SK-N-SH (cell line): ENCODE measurements at regions not wholly inside any gene's neighbourhood (a gene's known extent, or its start where the extent isn't known, plus 50 kb on each side); places are given as distances from the start of the nearest gene placed in this dataset.

Source experiments
- CTCF ChIA-PET: fragments of 300-600, 350-600 bp; formaldehyde crosslinking; extraction: SDS; loops from one replicate; lab custom pipeline; 2021; lab: Yijun Ruan, JAX
- POLR2A ChIA-PET: fragments of 350-600 bp; sonication (Branson Sonifier 250); formaldehyde crosslinking; extraction: SDS; loops from one replicate; lab custom pipeline; 2020; ENCODE audit warnings: antibody characterized with exemption, inconsistent platforms; lab: Yijun Ruan, JAX
- DNase-seq: peaks from one replicate; pipeline ENCODE4 v3.0.0; 2012
- H2AFZ ChIP-seq: fragments of 200-600 bp; sonication (generic); 2 replicates; pipeline ENCODE4 v1.8.1; 2016; ENCODE audit warnings: antibody characterized with exemption, mild to moderate bottlenecking, low read depth
- H3F3A ChIP-seq: fragments of 200-600 bp; sonication (generic); replicated peaks from 2 replicates; pipeline ENCODE3; 2016; ENCODE audit warnings: antibody characterized with exemption, mild to moderate bottlenecking; ENCODE audit not compliant: insufficient read depth
- H3K27ac ChIP-seq, 2 experiments: fragments of 200-500 bp in 1 of 2; fragments of 200-600 bp in 1 of 2; sonication (Bioruptor generic) in 1 of 2; sonication (generic), shearing (Covaris generic) in 1 of 2; 2 replicates each; pipeline versions ENCODE4 v1.5.1 to v1.6.1; 2014 to 2016; ENCODE audit warnings: low read depth in 2 of 2, inconsistent platforms in 1 of 2, low read length in 1 of 2, mild to moderate bottlenecking in 1 of 2, mixed read lengths in 1 of 2
- H3K27me3 ChIP-seq: fragments of 200-600 bp; sonication (generic), shearing (Covaris generic); 2 replicates; pipeline ENCODE4 v1.6.1; 2016; ENCODE audit warnings: mixed run types; ENCODE audit not compliant: insufficient read depth
- H3K36me3 ChIP-seq, 2 experiments: fragments of 200-500 bp in 1 of 2; fragments of 200-600 bp in 1 of 2; sonication (Bioruptor generic) in 1 of 2; sonication (generic) in 1 of 2; replicated peaks in 1 of 2; 2 replicates each; pipeline versions ENCODE3 to v1.5.1; 2014 to 2016; ENCODE audit warnings: low read length in 1 of 2, mild to moderate bottlenecking in 1 of 2; ENCODE audit not compliant: insufficient read depth in 2 of 2, control insufficient read depth in 1 of 2
- H3K4me1 ChIP-seq, 2 experiments: fragments of 200-500 bp in 1 of 2; fragments of 200-600 bp in 1 of 2; sonication (Bioruptor generic) in 1 of 2; sonication (generic), shearing (Covaris generic) in 1 of 2; 2 replicates each; pipeline versions ENCODE4 v1.5.1 to v1.6.1; 2014 to 2016; ENCODE audit warnings: low read depth in 1 of 2, low read length in 1 of 2, mixed run types in 1 of 2; ENCODE audit not compliant: insufficient read depth in 2 of 2, control insufficient read depth in 1 of 2
- H3K4me2 ChIP-seq: fragments of 200-600 bp; sonication (generic), shearing (Covaris generic); 2 replicates; pipeline ENCODE4 v1.6.1; 2017; ENCODE audit warnings: mixed run types
- H3K4me3 ChIP-seq, 2 experiments: fragments of 200-500 bp in 1 of 2; fragments of 200-600 bp in 1 of 2; sonication (Bioruptor generic) in 1 of 2; sonication (generic), shearing (Covaris generic) in 1 of 2; 2 replicates each; pipeline versions ENCODE4 v1.5.1 to v1.8.1; 2014 to 2016; ENCODE audit warnings: low read depth in 2 of 2, inconsistent platforms in 1 of 2, low read length in 1 of 2, mild to moderate bottlenecking in 1 of 2, mixed read lengths in 1 of 2, moderate library complexity in 1 of 2
- H3K79me2 ChIP-seq: fragments of 200-600 bp; sonication (generic); 2 replicates; pipeline ENCODE4 v1.8.1; 2017; ENCODE audit warnings: mild to moderate bottlenecking; ENCODE audit not compliant: insufficient read depth
- H3K9ac ChIP-seq: fragments of 200-600 bp; sonication (generic); 2 replicates; pipeline ENCODE4 v1.6.1; 2017; ENCODE audit warnings: mixed run types
- H3K9me2 ChIP-seq: fragments of 200-600 bp; sonication (generic); 2 replicates; pipeline ENCODE4 v1.6.1; 2017; ENCODE audit warnings: mixed run types
- H3K9me3 ChIP-seq: fragments of 200-600 bp; sonication (generic); 2 replicates; pipeline ENCODE4 v1.6.1; 2017; ENCODE audit warnings: mixed run types, mild to moderate bottlenecking, moderate library complexity
- H4K20me1 ChIP-seq: fragments of 200-600 bp; sonication (generic); 2 replicates; pipeline ENCODE4 v1.6.1; 2017; ENCODE audit warnings: mild to moderate bottlenecking, mixed run types; ENCODE audit not compliant: insufficient read depth
- CTCF ChIP-seq: fragments of 200-600 bp; sonication (generic); IDR thresholded peaks from 2 replicates; pipeline ENCODE4 v1.6.1; 2017; ENCODE audit warnings: antibody characterized with exemption, mild to moderate bottlenecking, moderate library complexity
- ELF1 ChIP-seq: IDR thresholded peaks from 2 replicates; pipeline ENCODE4 v1.4.0; 2012
- EP300 ChIP-seq, 2 experiments: IDR thresholded peaks; 2 replicates each; pipeline versions ENCODE4 v1.4.0 to v1.6.1; 2012; ENCODE audit warnings: borderline replicate concordance in 1 of 2, low read depth in 1 of 2, low read length in 1 of 2
- GABPA ChIP-seq: IDR thresholded peaks from 2 replicates; pipeline ENCODE4 v1.4.0; 2012; ENCODE audit warnings: low read depth, mild to moderate bottlenecking
- GATA2 ChIP-seq: sonication (generic); formaldehyde crosslinking; IDR thresholded peaks from 2 replicates; pipeline ENCODE4 v1.5.0; 2020; ENCODE audit warnings: mild to moderate bottlenecking, missing genetic modification reagents
- JUND ChIP-seq: IDR thresholded peaks from 2 replicates; pipeline ENCODE4 v1.4.0; 2012
- MAX ChIP-seq: IDR thresholded peaks from 2 replicates; pipeline ENCODE4 v1.4.0; 2012; ENCODE audit warnings: low read depth
- PBX3 ChIP-seq: IDR thresholded peaks from 2 replicates; pipeline ENCODE4; 2012
- RAD21 ChIP-seq: IDR thresholded peaks from 2 replicates; pipeline ENCODE4 v1.6.1; 2012; ENCODE audit warnings: mild to moderate bottlenecking, low read length
- TCF12 ChIP-seq: IDR thresholded peaks from 2 replicates; pipeline ENCODE4 v1.4.0; 2012
- YY1 ChIP-seq: IDR thresholded peaks from 2 replicates; pipeline ENCODE4 v1.4.0; 2012; ENCODE audit warnings: low read depth, mild to moderate bottlenecking
- WGBS: methylation state at CpG from one replicate; pipeline ENCODE4 v1.1.6; 2017; ENCODE audit warnings: low lambda C conversion rate; 5-methylcytosine and 5-hydroxymethylcytosine counted together
- TF ChIP-seq, protein P1 (sequence below): fragments of 150-350 bp; IDR thresholded peaks from 2 replicates; pipeline ENCODE4 v1.6.1; 2016; ENCODE audit warnings: mild to moderate bottlenecking, low read depth, low read length

DNA sequence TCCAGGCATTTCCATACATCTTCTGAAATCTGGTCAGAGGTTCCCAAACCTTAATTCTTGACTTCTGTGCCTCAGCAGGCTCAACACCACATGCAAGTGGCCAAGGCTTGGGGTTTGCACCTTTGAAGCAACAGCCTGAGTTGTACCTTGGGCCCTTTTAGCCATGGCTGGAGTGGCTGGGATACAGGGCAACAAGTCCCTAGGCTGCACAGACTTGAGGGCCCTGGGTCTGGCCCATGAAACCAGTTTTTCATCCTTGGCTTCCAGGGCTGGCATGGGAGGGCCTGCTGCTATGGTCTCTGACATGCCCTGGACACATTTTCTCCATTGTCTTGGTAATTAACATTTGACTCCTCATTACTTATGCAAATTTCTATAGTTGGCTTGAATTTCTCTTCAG lies 988.8 kb upstream of the CNTNAP5 start (continued):
- no peak for TF ChIP-seq MAX
- TF ChIP-seq GABPA, result no peak

DNA sequence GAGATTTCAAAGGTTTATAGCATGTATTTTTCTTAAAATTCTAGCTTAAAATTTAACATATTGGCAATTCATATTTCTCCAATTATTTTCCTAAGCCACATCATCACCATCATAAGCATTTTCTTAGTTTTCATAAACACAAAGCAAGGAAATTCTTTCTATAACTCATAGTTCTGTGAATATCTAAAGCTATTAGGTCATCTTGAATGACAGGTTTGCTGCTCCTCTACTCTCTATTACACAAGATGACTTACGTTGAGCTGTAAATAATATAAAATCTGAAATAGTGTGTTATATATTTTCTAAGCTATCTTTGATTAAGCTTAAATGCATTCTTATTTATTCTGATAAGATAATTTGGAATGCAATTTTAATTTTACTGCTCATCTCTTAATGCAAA lies 984.6 kb upstream of the CNTNAP5 start:
- Histone ChIP-seq H3F3A (no peaks in the 10 kb centered on the region), H3K36me3 (no peaks in the 10 kb centered on the region), H3K4me1 (no peaks in the 10 kb centered on the region), H3K9me3 (no peaks in the 10 kb centered on the region), H4K20me1 (no peaks in the 10 kb centered on the region), H3K27me3 (no peaks in the 10 kb centered on the region), H3K79me2 (no peaks in the 10 kb centered on the region), H2AFZ (no peak overlapping the region), H3K4me2 (no peak overlapping the region), H3K4me3 (no peak overlapping the region), H3K27ac (no peak overlapping the region), H3K9ac (no peak overlapping the region), H3K9me2 (0 out of 2 replicates have a peak, but pooled peaks cover 3% of the 10 kb centered on the region)
- ChIA-PET CTCF (no interaction called here), POLR2A (no interaction called here)
- no peak for DNase-seq
- WGBS, result 16% methylated on average over 1 of the region's 1 CpG
- no peak for TF ChIP-seq TCF12

DNA sequence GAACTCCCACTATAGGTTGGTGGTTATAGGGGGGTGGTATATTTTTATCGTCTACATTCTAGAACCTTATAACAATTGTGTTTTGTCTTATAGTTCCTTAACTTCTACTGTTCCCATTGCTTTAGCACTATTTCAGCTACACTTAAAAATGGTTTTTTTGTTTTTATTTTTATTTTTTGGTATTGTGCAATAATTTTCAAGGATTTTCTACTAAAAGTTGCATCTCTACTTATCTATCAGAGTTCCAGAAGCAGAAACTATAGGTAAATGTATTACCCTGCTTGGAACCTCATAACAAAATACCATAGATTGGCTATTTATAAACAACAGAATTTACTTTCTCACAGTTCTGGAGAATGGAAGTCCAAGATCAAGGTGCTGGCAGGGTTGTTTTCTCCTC lies 981.6 kb upstream of the CNTNAP5 start:
- Histone ChIP-seq H3K9ac (no peak overlapping the region), H2AFZ (no peak overlapping the region), H3K9me2 (0 out of 2 replicates have a peak, but pooled peaks cover 3% of the 10 kb centered on the region), H4K20me1 (no peaks in the 10 kb centered on the region), H3K27me3 (no peaks in the 10 kb centered on the region), H3K27ac (no peak overlapping the region), H3K79me2 (no peaks in the 10 kb centered on the region), H3K9me3 (no peaks in the 10 kb centered on the region), H3K4me3 (no peak overlapping the region), H3K4me2 (no peak overlapping the region), H3F3A (no peaks in the 10 kb centered on the region), H3K4me1 (no peaks in the 10 kb centered on the region), H3K36me3 (no peaks in the 10 kb centered on the region)
- POLR2A ChIA-PET, result no interaction called here
- WGBS, result 79% methylated on average over 1 of the region's 1 CpG
- DNase-seq, result no peak
- CTCF ChIA-PET, result no interaction called here
- TF ChIP-seq JUND (no peak), EP300 (IDR thresholded peaks at IDR 0.05; ENCODE audit: borderline replicate concordance in 1 of 2, low read depth in 1 of 2, low read length in 1 of 2) (no peak), GATA2 (CRISPR knock-in tag) (no peak), YY1 (no peak), GABPA (no peak), RAD21 (no peak)

- WGBS, result 41% methylated on average over 3 of the region's 3 CpGs
- Histone ChIP-seq H2AFZ (no peak overlapping the region), H3F3A (no peaks in the 10 kb centered on the region), H3K9me2 (0 out of 2 replicates have a peak, but pooled peaks cover 3% of the 10 kb centered on the region), H3K4me1 (no peaks in the 10 kb centered on the region), H4K20me1 (no peaks in the 10 kb centered on the region), H3K9me3 (no peaks in the 10 kb centered on the region), H3K27ac (no peak overlapping the region), H3K9ac (no peak overlapping the region), H3K4me3 (no peak overlapping the region), H3K4me2 (no peak overlapping the region), H3K27me3 (no peaks in the 10 kb centered on the region), H3K79me2 (no peaks in the 10 kb centered on the region), H3K36me3 (no peaks in the 10 kb centered on the region)
- ChIA-PET CTCF (no interaction called here), POLR2A (no interaction called here)
- TF ChIP-seq EP300 (IDR thresholded peaks at IDR 0.05; ENCODE audit: borderline replicate concordance in 1 of 2, low read depth in 1 of 2, low read length in 1 of 2) (no peak), PBX3 (no peak), ELF1 (no peak), GABPA (no peak), CTCF (no peak)
- TF ChIP-seq, protein P1, sequence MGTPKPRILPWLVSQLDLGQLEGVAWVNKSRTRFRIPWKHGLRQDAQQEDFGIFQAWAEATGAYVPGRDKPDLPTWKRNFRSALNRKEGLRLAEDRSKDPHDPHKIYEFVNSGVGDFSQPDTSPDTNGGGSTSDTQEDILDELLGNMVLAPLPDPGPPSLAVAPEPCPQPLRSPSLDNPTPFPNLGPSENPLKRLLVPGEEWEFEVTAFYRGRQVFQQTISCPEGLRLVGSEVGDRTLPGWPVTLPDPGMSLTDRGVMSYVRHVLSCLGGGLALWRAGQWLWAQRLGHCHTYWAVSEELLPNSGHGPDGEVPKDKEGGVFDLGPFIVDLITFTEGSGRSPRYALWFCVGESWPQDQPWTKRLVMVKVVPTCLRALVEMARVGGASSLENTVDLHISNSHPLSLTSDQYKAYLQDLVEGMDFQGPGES, result no peak
- no peak for DNase-seq
Measured at GRCh38 chr2:123045713-123046112, 979.4 kb upstream of the CNTNAP5 start.
